ENCODE measurements at regions not wholly inside any gene's neighbourhood (a gene's known extent, or its start where the extent isn't known, plus 50 kb on each side); places are given as distances from the start of the nearest gene placed in this dataset.
A peak's percentile ranks its signal among the peaks of the same experiment; 100 is the strongest.

GRCh38 chr1:184861755-184862336 lies 107.2 kb upstream of the EDEM3 start:
- H3K4me1 Mint-ChIP-seq (ENCODE audit: low read depth) = peaks cover 21% of the 10 kb centered on the region
- H3K36me3 Mint-ChIP-seq (ENCODE audit: insufficient read depth in 2 of 2) = peaks cover 4 to 13% of the 10 kb centered on the region in 2 donors
- no peaks in the 10 kb centered on the region for H3K9me3 Mint-ChIP-seq
- no peak for ATAC-seq (replicated peaks in 1 of 2)
- peaks cover 10% of the 10 kb centered on the region for H3K27me3 Mint-ChIP-seq (ENCODE audit: low read depth)
- DNase-seq = no peak
- no peak overlapping the region for H3K27ac Mint-ChIP-seq
- H3K4me3 Mint-ChIP-seq = no peak overlapping the region

GRCh38 chr1:184860985-184861754 lies 106.5 kb upstream of the EDEM3 start:
- DNase-seq (no peak), ATAC-seq (replicated peaks in 1 of 2) (no peak)
- peaks cover 4 to 11% of the 10 kb centered on the region in 2 donors for H3K36me3 Mint-ChIP-seq (ENCODE audit: insufficient read depth in 2 of 2)
- H3K27me3 Mint-ChIP-seq (ENCODE audit: low read depth) = peaks cover 10% of the 10 kb centered on the region
- H3K4me1 Mint-ChIP-seq (ENCODE audit: low read depth) = peaks cover 14% of the 10 kb centered on the region
- H3K27ac Mint-ChIP-seq = no peak overlapping the region
- H3K9me3 Mint-ChIP-seq = no peaks in the 10 kb centered on the region
- H3K4me3 Mint-ChIP-seq = no peak overlapping the region

GRCh38 chr1:184860535-184860934 lies 105.9 kb upstream of the EDEM3 start:
- peaks cover 8% of the 10 kb centered on the region for H3K4me1 Mint-ChIP-seq (ENCODE audit: low read depth)

GRCh38 chr1:184859381-184860105 lies 104.9 kb upstream of the EDEM3 start:
- no peak for ATAC-seq (replicated peaks in 1 of 2)
- Mint-ChIP-seq H3K4me3 (no peak overlapping the region), H3K36me3 (ENCODE audit: insufficient read depth in 2 of 2) (peaks cover 0 to 3% of the 10 kb centered on the region in 2 donors), H3K27ac (no peak overlapping the region), H3K27me3 (ENCODE audit: low read depth) (peaks cover 10% of the 10 kb centered on the region), H3K4me1 (ENCODE audit: low read depth) (no peaks in the 10 kb centered on the region), H3K9me3 (no peaks in the 10 kb centered on the region)
- DNase-seq = no peak

More at GRCh38 chr1:184860535-184860934, 105.9 kb upstream of the EDEM3 start:
- H3K9me3 Mint-ChIP-seq = no peaks in the 10 kb centered on the region
- no peak overlapping the region for H3K4me3 Mint-ChIP-seq
- peaks cover 10% of the 10 kb centered on the region for H3K27me3 Mint-ChIP-seq (ENCODE audit: low read depth)
- no peak for DNase-seq
- ATAC-seq (replicated peaks in 1 of 2) = no peak
- peaks cover 2 to 9% of the 10 kb centered on the region in 2 donors for H3K36me3 Mint-ChIP-seq (ENCODE audit: insufficient read depth in 2 of 2)
- H3K27ac Mint-ChIP-seq = no peak overlapping the region

DNA sequence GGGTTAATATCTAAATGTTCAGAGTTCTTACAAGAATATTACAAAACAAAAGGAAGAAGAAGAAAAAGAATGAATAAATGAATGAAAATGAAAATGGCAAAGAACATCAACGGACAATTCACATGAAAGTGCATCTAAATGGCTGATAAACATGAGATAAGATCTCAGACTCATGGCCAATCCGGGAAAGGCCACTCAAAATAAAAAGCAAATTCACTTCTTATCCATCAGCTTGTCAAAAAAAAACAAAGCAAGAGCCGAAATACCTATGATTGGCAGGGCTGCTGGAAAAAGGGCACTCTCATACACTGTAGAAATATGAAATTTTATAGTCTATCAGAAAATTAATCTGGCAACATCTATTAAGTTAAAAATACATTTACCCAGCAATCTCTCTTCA lies 103.6 kb upstream of the EDEM3 start:
- no peak overlapping the region for H3K4me3 Mint-ChIP-seq
- H3K27me3 Mint-ChIP-seq (ENCODE audit: low read depth) = peaks cover 10% of the 10 kb centered on the region
- H3K36me3 Mint-ChIP-seq (ENCODE audit: insufficient read depth in 2 of 2) = no peaks in the 10 kb centered on the region
- no peaks in the 10 kb centered on the region for H3K9me3 Mint-ChIP-seq
- peaks cover 3% of the 10 kb centered on the region for H3K4me1 Mint-ChIP-seq (ENCODE audit: low read depth)
- DNase-seq = no peak
- no peak overlapping the region for H3K27ac Mint-ChIP-seq
- no peak for ATAC-seq (replicated peaks in 1 of 2)

GRCh38 chr1:184854496-184855140 lies 100.0 kb upstream of the EDEM3 start:
- DNase-seq (no peak), ATAC-seq (replicated peaks in 1 of 2) (no peak)
- Mint-ChIP-seq H3K9me3 (no peaks in the 10 kb centered on the region), H3K27me3 (ENCODE audit: low read depth) (peaks cover 6% of the 10 kb centered on the region), H3K27ac (no peak overlapping the region), H3K36me3 (ENCODE audit: insufficient read depth in 2 of 2) (peaks cover 2 to 3% of the 10 kb centered on the region in 2 donors), H3K4me1 (ENCODE audit: low read depth) (peaks cover 3% of the 10 kb centered on the region), H3K4me3 (no peak overlapping the region)

DNA sequence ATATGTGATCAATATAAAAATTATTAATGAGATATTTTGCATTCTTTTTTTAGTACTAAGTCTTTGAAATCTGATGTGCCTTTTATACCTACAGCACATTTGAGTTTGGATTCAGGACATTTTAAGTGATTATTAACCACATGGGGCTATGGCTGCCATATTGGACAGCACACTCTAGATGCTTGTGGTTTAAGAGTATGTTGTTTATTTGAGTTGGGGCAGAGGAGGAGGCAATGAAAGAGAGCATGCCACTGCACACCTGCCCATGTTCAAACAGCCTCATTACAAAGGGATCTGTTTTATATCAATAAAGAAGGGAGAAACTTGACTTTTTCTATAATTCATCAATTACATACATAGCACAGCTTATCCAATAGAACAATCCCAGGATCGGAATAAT lies 99.4 kb upstream of the EDEM3 start:
- no peak for DNase-seq
- ATAC-seq (replicated peaks in 1 of 2) = no peak
- Mint-ChIP-seq H3K36me3 (ENCODE audit: insufficient read depth in 2 of 2) (peaks cover 2 to 3% of the 10 kb centered on the region in 2 donors), H3K4me1 (ENCODE audit: low read depth) (peaks cover 3% of the 10 kb centered on the region), H3K9me3 (no peaks in the 10 kb centered on the region), H3K4me3 (no peak overlapping the region), H3K27me3 (ENCODE audit: low read depth) (peaks cover 6% of the 10 kb centered on the region), H3K27ac (no peak overlapping the region)

DNA sequence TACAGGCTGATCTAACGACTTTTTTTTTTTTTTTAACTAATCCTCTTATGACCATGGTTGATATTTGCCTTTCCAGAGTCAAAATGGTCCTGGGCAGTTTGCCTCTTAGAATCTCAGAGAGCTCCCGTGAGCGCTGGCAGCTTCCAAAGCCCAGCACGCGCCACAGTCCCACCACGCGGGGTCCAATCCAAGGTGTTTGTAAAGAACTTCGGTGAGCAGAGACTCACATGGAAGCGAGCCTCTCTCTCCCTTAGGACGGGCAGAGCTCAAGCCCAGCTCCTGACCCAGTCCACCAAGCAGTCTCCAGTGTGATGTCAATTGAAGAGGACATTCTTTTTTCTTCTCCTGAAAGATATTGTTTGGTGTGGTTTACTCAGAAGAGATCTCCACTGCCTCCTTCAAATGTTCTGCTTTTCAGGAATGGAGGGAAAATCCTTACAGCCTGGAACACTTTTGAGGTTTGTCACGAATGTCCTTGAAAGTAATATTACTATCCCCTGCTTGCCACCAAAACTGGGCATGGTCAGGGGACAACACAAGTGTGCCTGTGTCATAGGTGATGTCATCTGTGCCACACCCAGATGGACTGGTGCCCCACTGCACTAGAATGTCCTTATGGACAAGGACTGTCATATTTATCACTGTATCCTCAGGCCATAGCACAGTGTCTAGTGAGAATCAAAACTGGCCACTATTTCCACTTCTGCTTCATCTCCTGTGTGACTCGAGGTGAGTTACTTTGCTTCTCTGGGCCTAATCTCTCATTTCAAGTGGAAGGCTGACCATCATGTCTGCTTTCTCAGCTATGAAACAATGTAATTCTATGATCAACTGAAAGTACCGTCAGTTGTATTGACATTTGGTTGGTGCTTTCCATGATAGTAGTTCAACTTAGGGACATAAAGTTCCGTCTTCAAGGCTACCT lies 97.4 kb upstream of the EDEM3 start:
- peaks cover 2 to 3% of the 10 kb centered on the region in 2 donors for H3K36me3 Mint-ChIP-seq (ENCODE audit: insufficient read depth in 2 of 2)
- H3K27me3 Mint-ChIP-seq (ENCODE audit: low read depth) = peaks cover 6% of the 10 kb centered on the region
- no peaks in the 10 kb centered on the region for H3K9me3 Mint-ChIP-seq
- ATAC-seq (replicated peaks in 1 of 2) (no peak), DNase-seq (no peak)
- no peak overlapping the region for H3K4me3 Mint-ChIP-seq
- H3K4me1 Mint-ChIP-seq (ENCODE audit: low read depth) = peaks cover 3% of the 10 kb centered on the region
- no peak overlapping the region for H3K27ac Mint-ChIP-seq

- no peaks in the 10 kb centered on the region for H3K9me3 Mint-ChIP-seq
- DNase-seq (peak; percentile 58 to 59), ATAC-seq (replicated peaks in 1 of 2) (peak; percentile 90 to 93)
- H3K4me3 Mint-ChIP-seq = peak overlapping the region; percentile 38 to 41
- H3K27me3 Mint-ChIP-seq (ENCODE audit: low read depth) = no peaks in the 10 kb centered on the region
- peak overlapping the region; percentile 16 for H3K27ac Mint-ChIP-seq
- H3K36me3 Mint-ChIP-seq (ENCODE audit: insufficient read depth in 2 of 2) = peaks cover 2 to 4% of the 10 kb centered on the region in 2 donors
- H3K4me1 Mint-ChIP-seq (ENCODE audit: low read depth) = peaks cover 35% of the 10 kb centered on the region
Observed at GRCh38 chr1:184843732-184844495, 89.3 kb upstream of the EDEM3 start.

DNA sequence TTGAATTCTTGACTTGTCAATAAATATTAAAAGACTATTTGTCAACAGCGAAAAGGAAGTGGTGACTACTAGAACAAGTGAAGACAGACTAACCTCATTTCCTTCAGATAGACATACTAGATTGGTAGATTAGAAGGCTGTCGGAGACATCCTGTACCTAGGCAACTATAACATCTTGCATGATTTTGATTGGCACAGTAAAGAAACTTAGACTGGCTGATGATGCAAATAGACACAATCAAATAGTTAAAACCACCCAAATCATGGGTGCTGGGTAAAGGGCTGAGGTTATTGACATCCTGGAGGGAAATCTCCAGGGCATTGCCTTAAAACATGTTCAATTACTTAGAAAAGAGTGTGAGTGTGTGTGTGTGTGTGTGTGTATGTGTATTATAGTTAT lies 85.9 kb upstream of the EDEM3 start:
- H3K27me3 Mint-ChIP-seq (ENCODE audit: low read depth) = no peaks in the 10 kb centered on the region
- H3K27ac Mint-ChIP-seq = peak overlapping the region; percentile 84
- no peak for DNase-seq
- H3K36me3 Mint-ChIP-seq (ENCODE audit: insufficient read depth in 2 of 2) = peaks cover 2 to 10% of the 10 kb centered on the region in 2 donors
- H3K9me3 Mint-ChIP-seq = peaks cover 0 to 3% of the 10 kb centered on the region in 2 donors
- H3K4me1 Mint-ChIP-seq (ENCODE audit: low read depth) = peaks cover 35% of the 10 kb centered on the region
- H3K4me3 Mint-ChIP-seq = peak overlapping the region in 1 of 2 donors; percentile 34
- peak; percentile 28 to 63 for ATAC-seq (replicated peaks in 1 of 2)

DNA sequence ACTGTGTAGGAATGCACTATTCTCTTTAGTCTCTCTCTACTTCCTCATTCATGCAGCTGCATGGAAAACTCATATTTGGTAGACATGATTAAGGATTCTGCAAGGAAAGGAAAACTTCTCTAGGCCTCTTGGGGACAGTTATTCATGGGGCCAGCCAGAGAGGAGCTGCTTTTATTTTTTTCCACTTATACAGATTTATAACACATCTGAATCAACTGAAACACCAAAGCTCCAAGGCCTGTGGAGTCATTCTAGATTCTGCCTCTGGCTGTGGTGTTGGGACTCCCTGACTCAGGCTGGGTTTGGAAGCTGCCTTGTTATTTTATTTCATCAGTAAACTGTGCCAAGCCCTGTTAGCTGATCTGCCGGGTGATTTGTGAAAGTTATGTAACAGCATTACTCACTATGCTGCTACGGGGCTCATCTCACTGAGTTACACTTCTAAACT lies 83.9 kb upstream of the EDEM3 start:
- no peak overlapping the region for H3K4me3 Mint-ChIP-seq
- DNase-seq = no peak
- no peak overlapping the region for H3K27ac Mint-ChIP-seq
- H3K36me3 Mint-ChIP-seq (ENCODE audit: insufficient read depth in 2 of 2) = peaks cover 5 to 16% of the 10 kb centered on the region in 2 donors
- H3K27me3 Mint-ChIP-seq (ENCODE audit: low read depth) = no peaks in the 10 kb centered on the region
- peak; percentile 32 to 51 for ATAC-seq (replicated peaks in 1 of 2)
- H3K4me1 Mint-ChIP-seq (ENCODE audit: low read depth) = peaks cover 22% of the 10 kb centered on the region
- peaks cover 0 to 7% of the 10 kb centered on the region in 2 donors for H3K9me3 Mint-ChIP-seq

Measured in activated T-cell treated with anti-CD3 and anti-CD28 coated beads, Interleukin-2, amount 50 U/mL, for 72 hours (primary cell).